ENCODE measurements at regions not wholly inside any gene's neighbourhood (a gene's known extent, or its start where the extent isn't known, plus 50 kb on each side); places are given as distances from the start of the nearest gene placed in this dataset.

DNA sequence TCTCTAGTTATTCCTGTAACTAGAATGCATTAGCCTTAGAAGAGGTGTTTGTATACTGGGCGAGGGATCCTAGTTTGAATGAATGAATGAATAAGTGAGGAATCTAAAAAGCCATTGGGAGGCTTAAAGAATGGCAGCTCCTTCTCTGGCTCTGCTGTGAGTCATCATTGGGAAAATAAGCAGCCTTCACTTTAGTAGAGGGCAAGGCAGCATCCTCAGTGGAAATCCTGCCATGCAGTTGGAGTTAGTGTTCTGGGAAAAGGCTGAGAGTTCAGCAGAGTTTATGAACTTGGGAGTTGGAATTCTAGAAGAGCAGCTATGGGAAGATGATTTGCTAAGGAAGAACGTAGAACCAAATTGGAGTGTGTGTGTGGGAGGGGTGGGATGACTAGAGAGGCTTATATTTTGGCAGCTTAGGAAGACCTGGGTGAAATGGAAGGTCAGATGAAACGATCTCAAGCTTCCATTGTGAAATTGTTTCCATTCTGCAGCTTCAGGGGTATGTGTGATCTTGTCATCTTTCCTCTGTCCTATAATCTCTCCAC lies 120.8 kb downstream of the PTCSC3 start:
- TF ChIP-seq, protein P1, sequence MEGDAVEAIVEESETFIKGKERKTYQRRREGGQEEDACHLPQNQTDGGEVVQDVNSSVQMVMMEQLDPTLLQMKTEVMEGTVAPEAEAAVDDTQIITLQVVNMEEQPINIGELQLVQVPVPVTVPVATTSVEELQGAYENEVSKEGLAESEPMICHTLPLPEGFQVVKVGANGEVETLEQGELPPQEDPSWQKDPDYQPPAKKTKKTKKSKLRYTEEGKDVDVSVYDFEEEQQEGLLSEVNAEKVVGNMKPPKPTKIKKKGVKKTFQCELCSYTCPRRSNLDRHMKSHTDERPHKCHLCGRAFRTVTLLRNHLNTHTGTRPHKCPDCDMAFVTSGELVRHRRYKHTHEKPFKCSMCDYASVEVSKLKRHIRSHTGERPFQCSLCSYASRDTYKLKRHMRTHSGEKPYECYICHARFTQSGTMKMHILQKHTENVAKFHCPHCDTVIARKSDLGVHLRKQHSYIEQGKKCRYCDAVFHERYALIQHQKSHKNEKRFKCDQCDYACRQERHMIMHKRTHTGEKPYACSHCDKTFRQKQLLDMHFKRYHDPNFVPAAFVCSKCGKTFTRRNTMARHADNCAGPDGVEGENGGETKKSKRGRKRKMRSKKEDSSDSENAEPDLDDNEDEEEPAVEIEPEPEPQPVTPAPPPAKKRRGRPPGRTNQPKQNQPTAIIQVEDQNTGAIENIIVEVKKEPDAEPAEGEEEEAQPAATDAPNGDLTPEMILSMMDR (IDR thresholded peaks at IDR 0.05), result no peak
- TF ChIP-seq POLR2AphosphoS5 (IDR thresholded peaks at IDR 0.05) (no peak), POLR2A (IDR thresholded peaks at IDR 0.05) (no peak), EP300 (IDR thresholded peaks at IDR 0.05) (no peak)
- Histone ChIP-seq H3K36me3 (no peaks in the 10 kb centered on the region), H3K27me3 (no peaks in the 10 kb centered on the region), H3K27ac (no peak overlapping the region), H3K4me3 (no peak overlapping the region), H3K4me1 (no peaks in the 10 kb centered on the region), H3K9me3 (no peaks in the 10 kb centered on the region)
- DNase-seq, result no peak
- intact Hi-C loops (cut with DNase I), result no loop called here
- 61 to 75% methylated on average over 3 of the region's 3 CpGs for WGBS, 2 donors

- Histone ChIP-seq H3K36me3 (no peaks in the 10 kb centered on the region), H3K27ac (no peak overlapping the region), H3K4me3 (no peak overlapping the region), H3K4me1 (no peaks in the 10 kb centered on the region), H3K9me3 (no peaks in the 10 kb centered on the region), H3K27me3 (no peaks in the 10 kb centered on the region)
- intact Hi-C loops (cut with DNase I), result no loop called here
- 81% methylated on average over 3 of the region's 3 CpGs for WGBS, 2 donors
- DNase-seq, result no peak
- no peak for TF ChIP-seq POLR2AphosphoS5 (IDR thresholded peaks at IDR 0.05)
- no peak for TF ChIP-seq EP300 (IDR thresholded peaks at IDR 0.05)
- TF ChIP-seq, protein P1 (IDR thresholded peaks at IDR 0.05), result no peak
- TF ChIP-seq POLR2A (IDR thresholded peaks at IDR 0.05), result no peak
Observed at GRCh38 chr14:36055052-36055378, 121.5 kb downstream of the PTCSC3 start.

GRCh38 chr14:36054353-36055051 lies 122.0 kb downstream of the PTCSC3 start:
- Histone ChIP-seq H3K4me3 (no peak overlapping the region), H3K36me3 (no peaks in the 10 kb centered on the region), H3K9me3 (no peaks in the 10 kb centered on the region), H3K4me1 (no peaks in the 10 kb centered on the region), H3K27ac (no peak overlapping the region), H3K27me3 (no peaks in the 10 kb centered on the region)
- TF ChIP-seq POLR2A (IDR thresholded peaks at IDR 0.05) (no peak), POLR2AphosphoS5 (IDR thresholded peaks at IDR 0.05) (no peak), EP300 (IDR thresholded peaks at IDR 0.05) (no peak)
- TF ChIP-seq, protein P1 (IDR thresholded peaks at IDR 0.05), result no peak
- no peak for DNase-seq
- 78 to 82% methylated on average over 3 of the region's 3 CpGs for WGBS, 2 donors
- intact Hi-C loops (cut with DNase I), result no loop called here

DNA sequence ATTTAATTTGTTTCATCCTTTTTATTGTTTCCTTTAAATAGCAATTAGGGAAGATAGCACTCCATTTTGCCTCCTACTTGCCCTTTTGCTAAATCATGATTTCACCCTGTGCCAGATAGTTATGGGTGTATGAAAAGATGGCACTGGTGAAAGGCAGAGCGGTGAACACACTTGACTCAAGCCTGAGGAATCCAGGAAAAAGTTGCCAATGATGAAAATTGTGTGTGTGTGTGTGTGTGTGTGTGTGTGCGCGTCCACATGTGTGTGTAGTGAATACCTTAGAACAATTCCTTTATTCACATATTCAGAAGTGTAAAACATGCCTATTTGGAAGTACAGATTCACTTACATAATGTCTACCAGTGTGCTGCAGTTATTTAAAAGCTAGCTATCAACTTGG lies 123.8 kb downstream of the PTCSC3 start:
- Histone ChIP-seq H3K9me3 (no peaks in the 10 kb centered on the region), H3K4me3 (no peak overlapping the region), H3K27ac (no peak overlapping the region), H3K36me3 (no peaks in the 10 kb centered on the region), H3K4me1 (no peaks in the 10 kb centered on the region), H3K27me3 (no peaks in the 10 kb centered on the region)
- 81 to 90% methylated on average over 3 of the region's 3 CpGs for WGBS, 2 donors
- DNase-seq, result no peak
- TF ChIP-seq POLR2AphosphoS5 (IDR thresholded peaks at IDR 0.05), result no peak
- TF ChIP-seq POLR2A (IDR thresholded peaks at IDR 0.05), result no peak
- no peak for TF ChIP-seq EP300 (IDR thresholded peaks at IDR 0.05)
- TF ChIP-seq, protein P1 (IDR thresholded peaks at IDR 0.05), result no peak
- intact Hi-C loops (cut with DNase I), result no loop called here

DNA sequence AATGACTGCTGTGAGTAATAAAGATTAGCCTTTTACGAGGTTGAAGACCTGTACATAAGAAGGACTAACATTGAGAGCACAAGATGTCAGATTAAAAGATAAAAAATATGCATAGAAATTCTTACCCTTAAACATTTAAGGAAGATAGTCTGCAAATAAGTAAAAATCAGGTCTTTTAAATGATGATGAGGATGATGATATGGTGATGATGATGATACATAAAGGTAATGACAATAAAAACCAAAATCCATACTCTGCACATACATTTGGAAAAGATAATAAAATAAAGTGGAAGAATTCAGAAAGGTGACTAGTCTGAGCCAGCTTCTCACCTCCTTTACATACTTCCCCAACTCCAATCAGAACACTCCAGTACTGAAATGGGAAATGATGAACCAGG lies 124.5 kb downstream of the PTCSC3 start:
- no peaks in the 10 kb centered on the region for H3K36me3 ChIP-seq
- TF ChIP-seq, protein P1 (IDR thresholded peaks at IDR 0.05), result no peak
- no peak for TF ChIP-seq POLR2AphosphoS5 (IDR thresholded peaks at IDR 0.05)
- TF ChIP-seq POLR2A (IDR thresholded peaks at IDR 0.05), result no peak
- TF ChIP-seq EP300 (IDR thresholded peaks at IDR 0.05), result no peak
- DNase-seq, result no peak
- H3K4me3 ChIP-seq, result no peak overlapping the region
- no peaks in the 10 kb centered on the region for H3K4me1 ChIP-seq
- H3K27me3 ChIP-seq, result no peaks in the 10 kb centered on the region
- WGBS, 2 donors, result 66 to 73% methylated on average over 1 of the region's 1 CpG
- intact Hi-C loops (cut with DNase I), result no loop called here
- no peaks in the 10 kb centered on the region for H3K9me3 ChIP-seq
- H3K27ac ChIP-seq, result no peak overlapping the region
